EH (cell line): ENCODE measurements at regions not wholly inside any gene's neighbourhood (a gene's known extent, or its start where the extent isn't known, plus 50 kb on each side); places are given as distances from the start of the nearest gene placed in this dataset.
A peak's percentile ranks its signal among the peaks of the same experiment; 100 is the strongest.

Experiments
- DNase-seq: peaks from one replicate; pipeline ENCODE4 v3.0.0-alpha.2; 2015; ENCODE audit warnings: low read depth

DNA sequence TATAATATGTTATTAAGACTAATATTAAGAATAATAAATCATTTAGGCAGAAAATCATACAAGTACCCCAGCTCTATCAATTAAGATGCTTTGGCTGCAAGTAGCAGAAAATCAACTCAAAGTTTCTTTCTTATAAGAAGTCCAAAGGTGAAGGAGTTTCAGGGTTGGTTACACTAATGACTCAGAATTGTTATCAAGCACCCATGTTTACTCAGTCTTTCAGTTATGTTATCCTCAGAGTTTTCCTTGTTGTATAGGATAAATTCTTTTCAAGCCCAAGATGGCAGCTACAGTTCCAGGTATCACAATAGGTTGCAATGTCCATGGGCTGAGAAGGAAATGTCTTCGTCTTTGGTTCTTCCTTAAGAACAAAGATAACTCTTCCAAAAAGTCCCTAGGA is 163.6 kb downstream of the TNFSF18 start:
- no peak for DNase-seq

DNA sequence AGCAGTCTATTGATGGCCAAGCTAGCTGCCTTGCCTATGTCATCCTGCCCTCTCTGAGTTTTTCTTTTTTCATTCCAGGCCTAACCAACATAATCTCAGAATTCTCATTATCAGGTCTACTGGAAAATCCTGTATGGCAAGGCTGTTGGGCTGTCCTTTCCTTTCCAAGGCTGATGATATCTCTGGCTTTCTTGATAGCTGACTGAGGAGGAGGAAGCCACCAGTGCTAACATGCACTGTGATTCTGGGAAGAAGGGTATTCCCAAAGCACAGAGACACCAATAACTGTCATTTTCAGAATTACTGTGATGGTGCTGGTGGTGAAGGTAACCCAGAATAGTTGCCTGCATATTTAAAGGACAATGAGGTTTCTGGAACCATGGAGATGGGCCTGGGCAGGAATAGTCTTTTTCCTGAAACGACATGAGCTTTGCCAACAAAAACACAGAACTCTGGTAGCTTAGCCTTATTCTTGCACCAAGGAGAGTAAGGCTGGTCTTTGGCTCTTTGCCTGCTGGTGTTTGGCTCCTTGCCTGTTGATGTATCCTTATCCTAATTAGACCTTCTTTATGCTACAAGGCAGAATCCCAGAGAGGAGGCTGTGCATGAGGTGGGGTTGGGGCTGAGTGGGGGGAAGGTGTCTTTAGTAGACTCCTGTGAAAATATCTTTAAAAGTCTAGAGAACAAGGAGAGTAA is 157.4 kb downstream of the TNFSF18 start:
- DNase-seq = peak; percentile 89

DNA sequence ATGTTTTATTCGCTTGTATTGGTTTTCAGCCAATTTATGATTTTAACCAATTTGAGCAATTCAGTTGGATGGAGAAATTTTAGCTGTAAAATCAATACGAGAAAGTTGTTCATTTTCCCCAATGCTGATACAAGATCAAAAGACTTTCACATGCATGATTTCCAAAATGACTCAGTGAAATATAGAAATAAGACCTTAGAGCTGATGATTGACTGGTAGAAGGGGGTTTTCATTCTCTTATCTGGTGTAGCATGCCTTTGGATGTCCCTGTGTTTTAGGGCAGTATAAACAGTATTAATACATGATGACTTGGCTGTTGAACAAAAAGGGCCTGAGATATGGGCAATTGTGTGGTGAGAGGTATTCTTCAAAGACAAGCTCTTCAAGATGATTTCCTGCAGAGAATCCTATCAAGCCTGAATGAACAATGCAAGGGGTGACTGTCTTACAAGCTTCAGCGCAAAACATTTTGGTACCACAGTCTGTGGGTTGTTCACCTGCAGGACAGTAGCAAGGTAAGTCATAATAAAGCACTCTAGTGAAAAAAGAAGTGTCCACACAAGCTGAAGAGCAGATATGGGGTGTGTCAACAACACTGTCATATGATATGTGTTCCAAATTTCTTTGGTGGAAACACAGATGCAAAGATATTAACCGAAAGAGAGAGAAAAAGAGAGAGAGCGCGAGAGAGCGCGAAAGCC is 156.2 kb downstream of the TNFSF18 start:
- DNase-seq = no peak

DNA sequence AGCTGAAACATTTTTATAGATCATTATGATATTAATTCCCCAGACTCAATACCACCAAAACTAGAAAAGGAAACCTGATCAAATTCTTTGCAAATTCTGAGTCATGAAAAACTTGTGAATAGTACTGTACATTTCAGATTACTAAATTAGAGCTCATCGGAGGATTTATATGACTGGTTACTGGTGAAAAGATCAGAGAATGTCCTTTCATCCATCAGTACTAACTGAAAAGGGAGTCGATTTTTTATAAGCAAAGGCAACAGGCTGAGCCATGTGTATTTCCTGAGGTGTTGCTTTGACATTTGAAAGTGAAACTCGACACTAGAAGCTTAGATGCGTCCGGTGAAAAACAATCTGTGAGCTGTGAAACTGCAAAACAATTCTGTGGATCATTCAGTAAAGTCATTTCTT is 155.7 kb downstream of the TNFSF18 start:
- peak; percentile 52 for DNase-seq

DNA sequence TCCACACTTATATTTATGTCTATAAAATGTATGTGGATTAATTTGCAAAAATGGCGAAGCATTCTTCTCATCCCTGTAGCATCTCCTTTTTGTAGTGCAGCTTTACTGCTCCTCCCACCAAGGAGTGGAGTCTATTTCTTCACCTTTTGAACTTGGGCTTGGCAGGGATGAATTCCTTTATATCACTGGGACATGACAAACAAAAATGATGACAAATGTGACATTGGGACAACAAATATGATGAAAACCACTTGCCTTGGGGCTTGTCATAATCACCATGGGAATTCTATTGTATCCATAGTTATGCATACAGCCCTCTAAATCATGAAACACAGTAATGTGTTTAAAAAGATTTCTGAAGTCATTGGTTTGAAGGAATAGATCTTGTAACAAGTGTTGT is 155.0 kb downstream of the TNFSF18 start:
- no peak for DNase-seq

- DNase-seq = peak; percentile 89
Observed at GRCh38 chr1:172897738-172898137, 153.0 kb downstream of the TNFSF18 start.

- peak; percentile 58 for DNase-seq
Observed at GRCh38 chr1:172898866-172899265, 151.9 kb downstream of the TNFSF18 start.

DNA sequence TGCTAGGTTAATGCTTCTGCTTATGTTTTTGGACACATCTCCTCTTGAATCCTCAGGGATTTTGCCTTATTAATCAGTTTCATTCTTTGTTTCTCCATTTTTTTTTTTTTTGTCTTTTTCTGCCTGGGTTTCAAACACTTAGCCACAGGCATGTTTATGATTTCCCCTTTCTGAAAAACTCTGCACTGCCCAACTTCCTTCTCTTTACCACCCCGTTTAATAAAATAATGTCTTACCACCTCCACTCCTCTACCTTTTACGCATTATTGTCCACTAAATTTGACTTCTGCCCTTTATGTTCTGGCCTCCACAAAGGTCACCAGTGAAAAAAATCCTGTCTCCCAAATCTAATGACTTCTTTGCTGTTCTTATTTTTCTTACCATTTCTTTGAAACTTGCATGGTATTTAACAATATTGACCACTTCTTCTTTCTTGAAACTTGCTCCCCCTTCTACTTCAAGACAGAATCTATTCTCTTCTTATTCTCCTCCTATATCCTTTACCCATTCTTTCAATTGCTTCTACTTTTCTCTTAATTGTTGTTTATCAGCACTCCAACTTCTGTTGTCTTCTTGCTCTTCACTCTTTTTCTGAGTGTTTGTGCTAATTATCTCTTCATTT is 150.3 kb downstream of the TNFSF18 start:
- DNase-seq = no peak

DNA sequence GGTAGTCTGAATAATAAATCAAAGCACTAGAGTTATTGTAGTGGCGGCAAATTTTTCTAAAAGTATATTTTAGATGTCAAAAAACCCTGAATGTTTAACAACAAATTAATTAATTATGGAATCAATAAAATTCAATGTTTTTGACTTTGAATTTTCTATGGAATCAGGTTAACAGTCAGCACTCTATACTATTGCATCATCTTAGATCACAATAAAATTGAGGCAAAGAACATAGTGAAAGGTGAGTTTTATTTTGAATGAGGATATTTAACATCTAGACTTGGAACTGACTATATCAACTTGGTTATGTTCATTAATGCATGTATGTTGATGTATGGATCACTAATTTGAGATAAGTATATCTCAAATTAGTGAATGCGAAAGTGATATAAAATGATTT is 148.5 kb downstream of the TNFSF18 start:
- DNase-seq = no peak

DNA sequence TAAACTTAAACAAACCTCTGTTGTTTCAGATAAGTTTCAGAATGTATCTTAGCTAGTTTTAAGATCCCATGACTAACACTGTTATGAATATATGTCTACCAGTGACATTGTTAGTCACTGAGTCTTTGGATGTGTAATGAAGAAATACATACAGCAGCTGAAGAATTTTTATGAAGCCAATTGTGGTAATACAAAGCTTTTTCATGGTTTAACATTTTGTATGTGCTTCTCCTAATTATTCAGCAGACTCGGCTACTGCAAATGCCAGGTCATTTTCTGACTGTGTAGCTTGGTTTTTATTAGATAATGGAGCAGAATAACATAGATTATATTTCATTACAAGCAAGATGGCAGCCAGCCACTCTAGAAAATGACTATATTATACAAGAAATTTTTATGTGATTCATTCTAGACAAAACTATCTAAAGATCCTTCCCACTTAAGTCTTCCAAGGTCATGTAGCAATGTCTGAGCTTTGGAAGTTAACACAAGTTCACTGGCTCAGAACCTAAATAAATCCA is 147.8 kb downstream of the TNFSF18 start:
- peak; percentile 95 for DNase-seq

- DNase-seq = peak; percentile 96
Observed at GRCh38 chr1:172903581-172904220, 147.0 kb downstream of the TNFSF18 start.

DNA sequence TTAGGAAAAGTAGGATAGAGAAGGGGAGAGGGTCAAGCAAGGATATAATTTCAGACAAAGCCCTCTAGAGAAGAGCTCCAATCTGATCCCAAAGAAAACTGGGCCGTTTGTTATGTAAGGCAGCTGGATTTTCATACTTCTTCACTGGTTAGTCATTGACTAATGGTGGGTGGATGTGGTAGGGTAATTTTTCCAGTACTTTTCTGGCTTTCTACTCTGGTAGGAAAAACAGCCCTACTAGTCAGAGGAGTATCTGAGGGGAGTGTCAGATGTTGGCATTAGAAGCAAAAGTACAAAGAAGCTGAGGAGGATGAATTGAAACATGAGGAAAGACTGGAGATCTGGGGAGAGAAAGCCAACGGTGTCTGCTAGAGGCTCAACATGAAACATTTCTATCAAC is 145.3 kb downstream of the TNFSF18 start:
- DNase-seq = peak; percentile 83

- DNase-seq = peak; percentile 96
Observed at GRCh38 chr1:172906778-172907592, 143.8 kb downstream of the TNFSF18 start.

- no peak for DNase-seq
Observed at GRCh38 chr1:172907834-172908326, 142.9 kb downstream of the TNFSF18 start.

GRCh38 chr1:172909606-172910326 is 141.0 kb downstream of the TNFSF18 start:
- DNase-seq = peak; percentile 99

DNA sequence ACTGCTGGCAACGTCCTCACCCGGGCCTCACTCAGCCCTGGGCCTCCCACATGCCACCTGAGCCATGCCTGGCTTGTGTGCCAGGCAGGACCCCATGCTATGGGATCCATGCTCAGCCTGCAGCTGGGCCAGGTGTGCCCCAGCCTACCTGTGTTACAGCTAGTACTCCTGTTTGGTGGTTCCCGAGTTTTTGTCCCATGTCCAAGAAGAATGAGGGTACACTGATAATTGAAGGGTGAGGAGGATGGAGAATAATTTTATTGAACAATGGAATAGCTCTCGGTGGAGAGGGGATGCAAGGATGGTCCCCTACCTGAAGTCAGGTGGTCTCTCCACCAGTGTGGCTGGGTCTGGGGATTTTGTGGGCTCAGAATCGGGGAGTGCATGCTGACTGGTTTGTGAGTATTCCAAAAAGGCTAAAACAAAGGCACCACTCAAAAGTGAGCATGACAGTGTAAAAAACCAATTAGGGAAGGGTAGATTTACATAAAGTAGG is 137.9 kb downstream of the TNFSF18 start:
- no peak for DNase-seq

- DNase-seq = peak; percentile 90
Observed at GRCh38 chr1:172914501-172915144, 136.1 kb downstream of the TNFSF18 start.

DNA sequence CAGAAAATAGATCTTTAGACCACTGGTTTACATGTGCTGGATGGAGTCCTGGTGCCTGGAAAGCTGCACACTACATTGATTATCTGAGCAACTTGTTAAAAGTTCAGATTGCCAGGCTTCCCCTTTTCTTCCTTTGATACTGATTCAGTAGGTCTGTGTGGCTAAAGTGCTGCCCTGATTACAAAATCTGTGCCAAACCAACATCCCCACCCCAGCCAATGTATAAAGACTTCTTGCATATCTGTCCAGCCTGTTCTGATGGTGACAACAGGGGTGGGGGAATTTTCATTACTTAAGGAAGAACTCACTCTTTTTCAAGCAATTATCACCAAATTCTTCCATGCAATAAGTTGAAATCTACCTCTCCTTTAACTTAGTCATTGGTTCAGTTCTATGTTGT is 135.5 kb downstream of the TNFSF18 start:
- DNase-seq = peak; percentile 39

GRCh38 chr1:172916116-172916515 is 134.6 kb downstream of the TNFSF18 start:
- DNase-seq = peak; percentile 73

- DNase-seq = peak; percentile 98
Observed at GRCh38 chr1:172917972-172918371, 132.8 kb downstream of the TNFSF18 start.
